Ovary (tissue), 7 donors: ENCODE measurements at regions not wholly inside any gene's neighbourhood (a gene's known extent, or its start where the extent isn't known, plus 50 kb on each side); places are given as distances from the start of the nearest gene placed in this dataset.

Experiments used
- DNase-seq, 5 donors: peaks; one replicate each; pipeline ENCODE4 v3.0.0-alpha.2; 2019 to 2020
- H3K27ac ChIP-seq, 2 donors: fragments of 200-600 bp; one replicate each; pipeline versions ENCODE4 v1.5.1 to v1.8.0; 2019 to 2022
- H3K27me3 ChIP-seq: fragments of 200-600 bp; one replicate; pipeline ENCODE4 v1.8.0; 2022
- H3K36me3 ChIP-seq: fragments of 200-600 bp; sonication (generic); one replicate; pipeline ENCODE4 v1.5.1; 2019
- H3K4me1 ChIP-seq: one replicate; pipeline ENCODE4 v1.8.1; 2013; ENCODE audit warnings: mild to moderate bottlenecking, moderate library complexity; ENCODE audit not compliant: insufficient read depth
- H3K4me3 ChIP-seq: fragments of 200-600 bp; sonication (generic); one replicate; pipeline ENCODE4 v1.5.1; 2017
- H3K9me3 ChIP-seq, 2 donors: fragments of 200-600 bp in 1 of 2; sonication (generic) in 1 of 2; one replicate each; pipeline versions ENCODE4 v1.5.1 to v1.8.1; 2013 to 2019; ENCODE audit warnings: mild to moderate bottlenecking in 1 of 2, moderate library complexity in 1 of 2
- CTCF ChIP-seq, 3 donors: fragments of 450-650 bp in 2 of 3; fragments of 200-600 bp in 1 of 3; IDR thresholded peaks; one replicate each; pipeline versions ENCODE4 v1.5.1 to v1.8.0; 2016 to 2022; ENCODE audit warnings: antibody characterized with exemption in 3 of 3, mild to moderate bottlenecking in 1 of 3
- EP300 ChIP-seq: sonication (generic); formaldehyde crosslinking; IDR thresholded peaks from one replicate; pipeline ENCODE4 v1.6.1; 2017; ENCODE audit warnings: antibody characterized with exemption
- POLR2A ChIP-seq: fragments of 450-650 bp; IDR thresholded peaks from one replicate; pipeline ENCODE4 v1.6.1; 2017; ENCODE audit warnings: antibody characterized with exemption, mild to moderate bottlenecking, moderate library complexity
- WGBS, 3 donors: extraction: QIAGEN DNeasy Blood & Tissue Kit in 1 of 3; methylation state at CpG; one replicate each; pipeline versions ENCODE4 v1.1.5 to v1.1.7; 2013 to 2017; 5-methylcytosine and 5-hydroxymethylcytosine counted together
- intact Hi-C, 4 donors: fragments of 100-400 bp; cut with DNase I; formaldehyde crosslinking; loops; one replicate each; pipeline versions ENCODE4 v1.11.0 to v1.15.1; 2022 to 2023
- donor health status: DM: no; HTN: no; CAD: no; lungs with moderate emphysema.
- donor health status: DM: no; HTN: no; CAD: no.
- donor health status: Bipolar disorder and iron deficiency.
- donor health status: DM: no; HTN: no; CAD: no.
- donor health status: DM: yes; HTN: yes; CAD: no.

GRCh38 chr18:61953161-61953560, 60.4 kb upstream of the RNF152 start:
- H3K27me3 ChIP-seq, result no peaks in the 10 kb centered on the region
- H3K27ac ChIP-seq, result no peak overlapping the region
- H3K36me3 ChIP-seq, result no peaks in the 10 kb centered on the region
- no peak overlapping the region for H3K4me3 ChIP-seq
- no peaks in the 10 kb centered on the region for H3K4me1 ChIP-seq
- DNase-seq, result no peak
- 70 to 80% (median 75%) methylated on average over 5 of the region's 5 CpGs for WGBS, 3 donors
- intact Hi-C loops, result no loop called here
- no peak for TF ChIP-seq CTCF (IDR thresholded peaks at IDR 0.05)
- TF ChIP-seq EP300, result no peak
- TF ChIP-seq POLR2A, result no peak
- no peaks in the 10 kb centered on the region for H3K9me3 ChIP-seq

GRCh38 chr18:61951396-61951795, 58.6 kb upstream of the RNF152 start:
- Histone ChIP-seq H3K9me3 (no peaks in the 10 kb centered on the region), H3K27me3 (no peaks in the 10 kb centered on the region), H3K27ac (no peak overlapping the region), H3K36me3 (no peaks in the 10 kb centered on the region), H3K4me3 (no peak overlapping the region), H3K4me1 (no peaks in the 10 kb centered on the region)
- intact Hi-C loops, result no loop called here
- TF ChIP-seq POLR2A (no peak), CTCF (IDR thresholded peaks at IDR 0.05) (no peak), EP300 (no peak)
- no peak for DNase-seq
- 89 to 95% (median 93%) methylated on average over 6 of the region's 6 CpGs for WGBS, 3 donors

DNA sequence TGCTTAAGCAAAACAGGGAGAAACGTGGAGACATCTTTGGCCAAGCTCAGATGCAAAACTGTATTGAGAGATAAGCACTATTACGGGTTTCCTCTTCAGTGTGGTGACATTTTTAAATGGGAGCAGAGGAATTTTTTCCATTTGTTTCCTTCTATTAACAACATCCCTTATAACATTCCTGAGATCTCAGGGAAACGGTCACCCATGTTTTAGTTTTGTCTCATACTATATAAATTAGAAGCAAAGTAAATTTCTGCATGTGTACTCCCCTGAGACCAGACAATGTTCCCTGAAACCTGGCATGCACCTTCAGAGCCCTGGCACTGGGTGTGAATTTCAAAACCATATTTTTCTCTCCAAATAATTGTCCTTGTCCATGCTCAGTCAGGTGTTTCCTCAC, 57.6 kb upstream of the RNF152 start:
- no peaks in the 10 kb centered on the region for H3K36me3 ChIP-seq
- intact Hi-C loops, result no loop called here
- DNase-seq, result no peak
- TF ChIP-seq EP300 (no peak), CTCF (IDR thresholded peaks at IDR 0.05) (no peak), POLR2A (no peak)
- H3K9me3 ChIP-seq, result no peaks in the 10 kb centered on the region
- H3K27ac ChIP-seq, result no peak overlapping the region
- 50 to 57% (median 50%) methylated on average over 3 of the region's 3 CpGs for WGBS, 3 donors
- H3K4me3 ChIP-seq, result no peak overlapping the region
- no peaks in the 10 kb centered on the region for H3K27me3 ChIP-seq
- no peaks in the 10 kb centered on the region for H3K4me1 ChIP-seq

DNA sequence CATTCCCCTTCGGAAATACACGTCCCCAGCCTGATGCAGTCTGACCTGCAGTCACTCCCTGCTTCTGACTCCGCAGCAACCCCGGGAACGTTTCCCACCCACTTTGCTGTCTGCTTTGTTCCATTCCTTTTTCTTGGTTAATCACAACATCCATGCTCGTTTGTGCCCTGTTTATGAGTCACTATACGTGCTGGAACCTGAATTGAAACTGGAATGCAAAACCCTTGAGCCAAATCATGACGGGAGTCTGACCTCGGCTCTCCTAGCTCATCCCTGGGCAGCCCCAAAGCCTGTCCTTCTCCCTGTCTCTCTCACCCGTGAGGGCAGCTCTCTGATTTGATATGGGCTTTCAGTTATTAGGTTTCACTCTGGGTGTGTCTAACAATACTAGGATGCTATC, 57.1 kb upstream of the RNF152 start:
- H3K27ac ChIP-seq, result no peak overlapping the region

More for the DNA sequence above, 57.1 kb upstream of the RNF152 start:
- Histone ChIP-seq H3K9me3 (no peaks in the 10 kb centered on the region), H3K4me3 (no peak overlapping the region), H3K27me3 (no peaks in the 10 kb centered on the region), H3K36me3 (no peaks in the 10 kb centered on the region), H3K4me1 (no peaks in the 10 kb centered on the region)
- intact Hi-C loops, result no loop called here
- TF ChIP-seq EP300 (no peak), CTCF (IDR thresholded peaks at IDR 0.05) (no peak), POLR2A (no peak)
- WGBS, 3 donors, result 56 to 62% (median 61%) methylated on average over 10 of the region's 10 CpGs
- DNase-seq, result no peak
